GM10266 (cell line): ENCODE measurements at regions not wholly inside any gene's neighbourhood (a gene's known extent, or its start where the extent isn't known, plus 50 kb on each side); places are given as distances from the start of the nearest gene placed in this dataset.

Experiments used
- DNase-seq: peaks from one replicate; pipeline ENCODE4 v3.0.0; 2012; ENCODE audit errors: extremely low spot score
- CTCF ChIP-seq: IDR thresholded peaks from 2 replicates; pipeline ENCODE4 v1.5.1; 2012; ENCODE audit warnings: mild to moderate bottlenecking, low read depth; ENCODE audit not compliant: control insufficient read depth, insufficient read depth; ENCODE audit errors: missing control alignments

DNA sequence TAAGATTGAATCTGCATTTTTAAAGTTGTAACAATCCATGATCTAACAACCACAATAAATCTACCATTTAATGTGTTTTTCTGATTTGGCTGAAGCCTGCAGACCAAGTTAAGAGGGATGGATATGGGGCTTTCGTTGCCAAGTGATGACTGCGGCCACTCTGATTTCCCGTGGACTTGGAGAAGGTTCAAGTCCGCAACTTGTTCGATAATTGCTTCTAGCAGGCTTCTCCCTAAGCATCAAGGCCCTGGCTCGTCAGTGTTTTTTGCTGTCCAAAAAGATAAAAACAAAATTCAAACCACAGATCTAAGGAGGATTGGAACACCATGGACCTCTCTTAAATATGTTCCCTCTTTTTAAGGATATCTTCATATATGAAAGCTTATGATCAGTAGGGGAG, 256.6 kb downstream of the CNTN3 start:
- TF ChIP-seq CTCF = no peak
- no peak for DNase-seq

- no peak for TF ChIP-seq CTCF
- DNase-seq = no peak
Observed at GRCh38 chr3:74353039-74353438, 261.4 kb downstream of the CNTN3 start.

DNA sequence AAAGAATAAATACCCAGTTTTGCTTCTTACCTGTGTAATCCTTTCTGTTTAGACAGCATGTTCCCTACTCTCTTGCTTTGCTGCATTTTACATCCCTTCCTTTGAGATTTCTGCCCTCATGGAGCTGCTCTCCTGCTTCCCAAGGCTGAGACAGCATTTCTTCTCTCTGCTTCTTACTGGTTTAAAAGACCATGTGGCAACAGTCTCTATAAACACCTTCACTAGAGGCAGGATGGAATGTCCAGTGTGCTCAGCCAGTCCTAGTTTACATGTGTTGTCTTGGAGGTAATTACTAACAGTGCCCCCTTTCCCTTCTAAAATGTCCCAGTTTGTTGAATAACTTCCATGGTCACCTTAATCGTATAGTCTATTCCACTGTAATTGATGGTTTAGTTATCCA, 262.3 kb downstream of the CNTN3 start:
- no peak for TF ChIP-seq CTCF
- no peak for DNase-seq

- DNase-seq = no peak
Observed at GRCh38 chr3:74351213-74351612, 263.2 kb downstream of the CNTN3 start.

GRCh38 chr3:74349015-74349414, 265.4 kb downstream of the CNTN3 start:
- no peak for DNase-seq
- no peak for TF ChIP-seq CTCF

More at GRCh38 chr3:74351213-74351612, 263.2 kb downstream of the CNTN3 start:
- TF ChIP-seq CTCF = no peak

DNA sequence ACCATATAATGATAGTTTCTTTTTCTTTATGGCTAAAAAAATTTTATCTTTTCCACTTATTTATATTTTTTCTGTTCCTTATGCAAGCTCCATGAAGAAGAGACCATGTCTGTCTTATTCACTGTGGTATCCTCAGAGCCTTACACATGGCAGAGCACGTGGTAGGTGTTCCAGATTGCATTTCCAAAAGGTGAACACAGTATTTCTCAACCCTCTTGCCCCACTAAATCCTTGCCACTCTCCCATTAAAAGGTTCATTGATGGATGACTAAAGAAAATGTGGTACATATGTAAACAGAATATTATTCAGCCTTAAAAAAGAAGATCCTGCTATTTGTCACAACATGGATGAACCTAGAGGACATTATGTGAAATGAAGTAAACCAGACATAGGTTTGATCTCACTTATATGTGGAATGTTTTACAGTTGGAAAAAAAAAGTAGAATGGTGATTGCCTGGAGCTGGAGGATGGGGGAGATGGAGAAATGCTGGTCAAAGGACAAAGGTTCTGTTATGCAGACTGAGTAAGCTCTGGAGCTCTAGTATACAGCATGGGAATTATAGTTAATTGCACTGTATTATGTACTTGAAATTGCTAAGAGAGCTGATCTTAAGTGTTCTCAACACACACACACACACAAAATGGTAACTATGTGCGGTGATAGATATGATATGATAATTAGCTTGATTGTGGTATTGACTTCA, 266.7 kb downstream of the CNTN3 start:
- no peak for DNase-seq
- no peak for TF ChIP-seq CTCF

DNA sequence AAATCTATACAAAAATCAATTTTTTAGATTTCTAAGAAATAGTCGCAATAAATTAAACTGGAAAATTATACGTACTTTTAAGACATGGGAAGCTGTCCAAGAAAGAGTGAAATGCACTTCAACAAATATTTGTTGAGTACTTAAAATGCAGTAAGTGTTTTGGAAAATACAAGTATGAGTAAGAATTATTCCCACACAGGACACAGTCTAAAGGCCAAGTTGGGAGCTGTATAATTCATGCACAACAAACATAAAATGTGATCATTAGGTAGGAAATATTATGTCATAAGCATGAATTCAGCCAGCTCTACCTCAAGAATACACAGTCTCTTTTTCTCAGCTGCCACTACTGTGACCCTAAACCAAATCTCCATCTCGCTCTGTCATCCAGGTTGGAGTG, 267.6 kb downstream of the CNTN3 start:
- no peak for DNase-seq
- no peak for TF ChIP-seq CTCF
